NCI-H1092 (cell line): ENCODE measurements at regions not wholly inside any gene's neighbourhood (a gene's known extent, or its start where the extent isn't known, plus 50 kb on each side); places are given as distances from the start of the nearest gene placed in this dataset.
A peak's percentile ranks its signal among the peaks of the same experiment; 100 is the strongest.
"Not testable (repeated sequence)": the region's sequence is repeated elsewhere in the genome, so short reads cannot be mapped to it uniquely, and the experiment has no call there.

Experiments
- DNase-seq: peaks from one replicate; lab custom pipeline; 2025; lab: John Stamatoyannopoulos, UW

GRCh38 chr15:39394496-39394895, 186.4 kb upstream of the THBS1 start:
- no peak for DNase-seq

- DNase-seq, result no peak
Measured at GRCh38 chr15:39396979-39397615, 183.8 kb upstream of the THBS1 start.

DNA sequence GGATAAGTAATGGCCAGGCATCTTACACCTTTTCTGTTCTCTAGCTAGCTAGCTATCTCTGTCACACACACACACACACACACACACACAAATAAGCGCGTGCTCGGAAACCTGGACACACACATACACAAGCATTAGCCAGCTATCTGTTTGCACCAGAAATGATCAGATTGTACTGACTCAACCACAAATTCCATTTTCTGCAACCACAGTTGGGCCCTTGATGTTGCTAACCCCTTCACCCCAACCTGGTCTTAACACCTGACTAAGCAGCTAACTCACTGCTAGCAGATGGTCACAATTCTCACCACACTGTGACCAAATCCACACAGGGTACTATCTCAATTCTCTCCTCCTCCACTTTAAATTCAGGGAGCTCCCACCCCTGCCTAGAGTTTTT, 183.0 kb upstream of the THBS1 start:
- DNase-seq, result no peak

DNA sequence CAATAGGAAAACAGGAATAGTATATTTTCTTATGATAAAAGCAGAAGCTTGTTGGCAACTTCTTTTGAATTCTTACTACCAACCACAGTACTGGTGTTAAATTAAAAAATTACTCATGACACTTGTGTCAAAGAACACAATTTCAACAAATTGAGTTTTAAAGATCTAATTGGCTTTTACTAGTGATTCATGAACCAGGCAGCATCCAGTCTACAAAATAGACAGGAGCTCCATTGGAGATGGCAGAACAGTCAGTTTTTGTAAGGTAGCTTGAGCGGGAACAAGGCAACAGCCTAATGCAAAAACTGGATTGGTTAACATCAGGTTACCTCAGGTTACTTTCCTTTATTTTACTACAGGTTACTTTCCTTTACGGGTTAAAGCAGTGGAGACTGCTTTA, 181.3 kb upstream of the THBS1 start:
- DNase-seq, result no peak

DNA sequence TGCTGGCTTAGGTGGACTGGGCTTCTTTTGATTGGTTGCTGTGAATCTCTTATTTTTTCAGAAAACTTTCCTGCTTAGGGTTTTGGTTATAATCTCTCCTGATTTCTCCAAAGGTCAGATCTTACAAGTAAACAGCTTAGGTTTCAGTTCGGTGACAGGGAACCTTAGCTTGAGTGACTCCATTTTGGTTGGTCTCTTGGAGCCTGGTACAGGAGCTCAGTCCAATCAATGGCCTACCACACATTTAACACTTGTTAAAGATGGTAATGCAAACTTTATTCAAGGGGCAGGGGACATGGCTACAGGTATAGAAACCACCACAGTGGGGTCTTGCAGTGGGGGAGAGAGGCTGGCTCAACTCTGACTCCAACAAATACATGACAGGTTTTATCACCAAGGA, 180.9 kb upstream of the THBS1 start:
- DNase-seq, result no peak

DNA sequence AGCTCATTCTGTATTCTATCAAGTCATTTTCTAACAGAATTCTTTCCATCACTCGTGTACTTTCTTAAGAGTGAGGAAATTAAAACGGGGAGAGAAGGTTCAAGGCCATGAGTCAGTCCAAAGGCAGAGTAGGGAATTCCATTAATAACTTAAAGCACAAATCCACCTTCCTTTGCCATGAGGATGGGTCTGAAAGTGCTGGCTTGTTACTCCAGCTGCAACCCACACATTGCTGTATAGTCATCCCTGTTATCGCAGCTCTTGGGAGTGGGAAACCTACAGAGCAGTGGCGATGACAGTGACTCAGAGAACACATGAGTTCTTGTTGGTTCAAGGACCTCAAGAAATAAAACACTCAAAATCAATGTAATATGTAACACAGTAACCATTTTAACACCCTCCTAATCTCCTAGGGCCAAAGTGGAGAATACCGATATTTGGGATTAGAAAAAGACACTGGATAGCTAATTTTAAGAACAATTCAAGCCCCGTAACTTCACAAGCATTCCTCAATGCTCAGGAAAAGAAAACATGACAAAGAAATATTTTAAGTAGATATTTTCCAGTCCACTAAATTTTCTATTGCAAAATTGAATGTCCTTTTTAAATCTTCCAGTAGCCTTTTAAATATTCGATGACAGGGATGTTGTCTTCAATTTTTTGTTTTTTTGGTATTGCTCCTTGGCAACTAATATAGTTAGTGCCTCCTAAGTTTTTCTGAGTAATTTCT, 179.9 kb upstream of the THBS1 start:
- no peak for DNase-seq

DNA sequence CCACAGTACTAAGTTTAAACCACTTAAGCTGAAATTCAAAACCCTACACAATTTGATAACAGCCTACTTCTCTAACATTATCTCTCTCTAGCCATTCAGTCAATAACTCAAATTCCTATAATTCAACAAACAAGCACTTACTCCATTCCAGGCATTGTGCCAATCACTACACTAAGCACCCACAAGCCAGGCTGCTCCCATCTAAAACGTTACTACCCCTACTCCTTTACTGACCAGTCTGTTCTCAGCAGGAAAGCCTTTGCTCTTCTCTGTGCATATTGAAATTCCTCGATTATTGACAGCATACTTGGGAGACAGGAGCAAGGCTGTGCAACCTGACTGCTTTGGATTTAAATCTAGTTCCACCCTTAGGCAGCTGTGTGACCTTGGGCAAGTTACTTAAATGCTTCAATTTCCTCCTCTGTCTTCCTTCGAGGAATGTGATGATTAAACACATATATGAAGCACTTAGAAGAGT, 177.2 kb upstream of the THBS1 start:
- DNase-seq, result peak; percentile 28

- DNase-seq, result no peak
Measured at GRCh38 chr15:39404767-39405181, 176.1 kb upstream of the THBS1 start.

DNA sequence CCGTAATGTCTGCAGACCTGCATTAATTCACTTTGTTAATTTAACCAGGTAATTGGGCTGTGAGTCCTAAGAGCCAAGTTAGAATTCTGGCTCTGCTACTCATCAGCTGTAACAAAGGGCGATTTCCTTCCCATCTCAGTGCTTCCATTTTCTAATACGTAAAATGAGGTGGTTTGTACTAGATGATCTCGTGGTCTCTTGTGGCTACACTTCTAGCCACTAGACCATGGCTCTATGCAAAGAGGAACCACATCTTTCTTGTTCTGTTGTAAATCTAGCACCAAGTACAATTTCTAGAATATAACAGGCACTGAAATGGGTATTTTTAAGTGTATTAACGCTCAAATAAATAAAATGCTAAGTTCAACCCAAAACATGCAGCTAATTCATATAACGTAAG, 174.4 kb upstream of the THBS1 start:
- no peak for DNase-seq

GRCh38 chr15:39407116-39407515, 173.8 kb upstream of the THBS1 start:
- no peak for DNase-seq

GRCh38 chr15:39409876-39410530, 170.9 kb upstream of the THBS1 start:
- no peak for DNase-seq

DNA sequence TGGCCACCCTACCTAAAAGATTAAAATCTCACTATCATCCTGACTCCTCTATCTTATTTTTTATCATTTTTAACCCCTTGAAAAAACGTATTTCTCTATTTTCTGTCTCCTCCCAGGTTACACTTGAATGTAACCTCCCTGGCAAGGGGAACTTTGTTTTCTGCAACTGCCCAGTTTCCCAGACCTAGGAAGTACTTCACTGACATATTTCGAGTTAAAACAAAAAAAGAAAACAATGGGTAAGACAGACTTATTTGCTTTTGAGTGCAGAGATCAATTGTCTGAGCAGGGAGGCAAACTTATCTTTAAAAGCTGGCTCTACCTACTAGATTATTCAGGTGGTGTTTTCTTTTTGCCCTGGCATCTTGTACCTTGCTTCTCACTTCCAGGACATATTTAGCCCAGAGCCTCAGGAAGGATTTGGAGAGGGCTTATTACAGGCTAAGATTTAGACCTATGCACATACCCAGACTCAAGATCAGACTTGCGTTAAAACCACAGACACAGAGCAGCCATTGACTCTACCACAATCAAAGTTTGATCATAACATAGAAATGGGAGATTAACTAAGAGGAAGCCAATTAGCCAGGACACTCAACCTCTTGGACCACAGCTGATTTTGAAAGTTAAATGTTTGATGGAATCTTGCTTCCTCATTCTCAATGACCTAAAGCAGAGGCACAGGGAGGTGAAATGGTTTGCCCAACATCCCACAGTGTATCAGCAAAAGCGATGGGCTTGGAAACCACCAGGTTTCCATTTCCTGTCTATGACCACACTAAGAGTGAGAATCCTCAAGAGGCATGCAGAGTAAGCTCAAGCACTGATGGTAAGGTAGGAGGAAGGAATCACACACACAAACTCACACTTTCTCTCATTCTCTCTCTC, 169.5 kb upstream of the THBS1 start:
- no peak for DNase-seq

GRCh38 chr15:39413558-39413957, 167.3 kb upstream of the THBS1 start:
- DNase-seq, result no peak

DNA sequence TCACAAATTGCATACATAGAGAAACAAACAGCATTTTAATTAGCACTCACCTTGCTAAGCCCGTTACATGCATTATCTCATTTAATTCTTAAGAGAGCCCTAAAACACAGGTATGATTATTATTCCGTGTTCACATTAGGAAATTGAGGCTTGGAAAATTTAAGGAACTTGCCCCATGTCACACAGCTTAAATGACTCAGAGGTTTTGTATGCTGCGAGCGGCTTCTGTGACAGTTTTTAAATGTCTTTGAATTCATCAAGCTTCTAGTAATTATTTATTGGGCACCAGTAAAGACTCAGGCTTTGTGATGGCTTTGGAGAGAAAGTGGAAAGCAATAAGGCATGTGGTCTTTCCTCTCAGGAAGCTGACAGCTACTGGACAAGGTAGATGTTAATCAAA, 166.7 kb upstream of the THBS1 start:
- DNase-seq, result no peak

DNA sequence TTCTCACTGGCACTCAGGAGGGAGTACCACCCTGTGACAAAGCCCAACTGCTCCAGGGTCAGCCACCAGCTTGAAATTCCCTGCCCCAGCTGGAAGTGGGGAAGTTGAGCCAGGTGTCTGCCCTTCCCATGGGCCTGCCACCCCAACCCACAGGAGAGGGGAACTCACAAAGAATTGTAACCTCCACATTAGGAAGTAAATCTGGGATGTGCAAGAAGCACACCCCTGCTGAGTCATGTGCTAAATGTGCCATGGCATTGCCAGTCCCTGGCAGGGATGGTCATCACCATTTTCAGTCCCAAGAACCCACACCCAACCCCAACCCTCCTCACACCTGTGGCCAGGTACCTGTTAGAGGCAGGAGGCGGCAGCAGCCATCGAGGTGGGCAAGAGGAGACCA, 165.2 kb upstream of the THBS1 start:
- no peak for DNase-seq

GRCh38 chr15:39416258-39416657, 164.6 kb upstream of the THBS1 start:
- no peak for DNase-seq

DNA sequence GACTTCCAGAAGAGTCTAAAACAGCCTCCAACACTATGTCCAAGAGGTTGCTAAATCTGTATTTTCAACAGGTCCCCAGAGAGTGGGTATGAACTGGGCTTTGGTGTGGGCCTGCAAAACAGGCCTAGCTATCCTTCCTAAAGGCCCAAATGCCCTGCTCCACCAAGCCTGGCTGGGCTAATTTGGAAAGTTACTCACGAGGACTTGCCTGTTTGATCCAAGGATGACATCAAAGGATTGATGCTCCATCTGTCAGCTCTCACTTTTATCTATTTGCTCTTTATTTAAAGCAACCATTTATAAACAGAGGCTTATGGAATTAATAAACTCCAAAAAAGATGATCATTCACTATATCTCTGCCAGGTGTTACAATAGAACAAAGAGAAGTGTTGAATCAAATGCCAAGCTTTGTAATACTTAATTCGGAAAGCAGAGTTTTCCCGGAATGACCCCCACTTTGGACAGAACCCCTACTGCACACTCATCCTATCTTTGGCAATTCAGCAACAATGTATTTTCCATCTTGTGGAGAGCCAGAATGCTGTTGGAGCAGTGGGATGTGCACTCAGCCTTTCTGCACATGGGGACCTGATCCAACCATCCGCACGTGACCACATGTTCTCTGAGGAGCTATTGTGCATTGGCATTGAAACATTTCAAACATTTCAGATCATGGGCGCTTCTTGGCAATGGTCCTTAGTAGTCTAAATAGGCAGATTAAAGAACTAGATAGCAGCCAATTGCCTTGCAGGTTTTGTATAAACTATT, 163.3 kb upstream of the THBS1 start:
- no peak for DNase-seq

GRCh38 chr15:39419651-39420050, 161.2 kb upstream of the THBS1 start:
- DNase-seq, result no peak

- DNase-seq, result not testable (repeated sequence)
Measured at GRCh38 chr15:39420123-39420852, 160.6 kb upstream of the THBS1 start.

- DNase-seq, result not testable (repeated sequence)
Measured at GRCh38 chr15:39420853-39421192, 160.1 kb upstream of the THBS1 start.
